Endothelial cell of umbilical vein (primary cell): ENCODE measurements at regions not wholly inside any gene's neighbourhood (a gene's known extent, or its start where the extent isn't known, plus 50 kb on each side); places are given as distances from the start of the nearest gene placed in this dataset.

Experiments
- BruUV-seq: library from RNA; stranded (reverse); fragments of 400-500 nt; replicated peaks from 2 replicates; lab custom pipeline; 2021; lab: Mats Ljungman, UMichigan
- CTCF ChIA-PET: fragments of 300-600, 350-600 bp; sonication (Branson Sonifier 250); formaldehyde crosslinking; loops from one replicate; lab custom pipeline; 2021; ENCODE audit warnings: antibody characterized with exemption, inconsistent platforms; lab: Charles Lee
- POLR2A ChIA-PET: fragments of 300-600, 350-600 bp; sonication (Branson Sonifier 250); formaldehyde crosslinking; loops from one replicate; lab custom pipeline; 2021; ENCODE audit warnings: antibody characterized with exemption, inconsistent platforms; lab: Charles Lee
- DNase-seq: peaks from one replicate; pipeline ENCODE4 v3.0.0-alpha.2; 2011; ENCODE audit warnings: low read depth, low spot score
- FAIRE-seq: peaks from 2 replicates; lab custom pipeline; 2011; peaks lifted over from hg19 to GRCh38; lab: Jason Lieb, UNC
- H2AFZ ChIP-seq: 2 replicates; pipeline ENCODE4 v1.6.0; 2012; ENCODE audit warnings: low read depth, low read length, control low read depth, inconsistent platforms
- H3K27ac ChIP-seq: 2 replicates; pipeline ENCODE4 v1.5.1; 2011; ENCODE audit warnings: low read depth, mild to moderate bottlenecking, control low read depth, low read length, moderate library complexity; ENCODE audit not compliant: insufficient read depth
- H3K27me3 ChIP-seq, 2 experiments: 2 replicates each; pipeline versions ENCODE4 v1.6.0 to v1.6.1; 2011; ENCODE audit warnings: low read length in 2 of 2, mixed read lengths in 1 of 2; ENCODE audit not compliant: control insufficient read depth in 2 of 2, insufficient read depth in 2 of 2
- H3K36me3 ChIP-seq, 2 experiments: 2 replicates in 1 of 2; 3 replicates in 1 of 2; pipeline ENCODE4 v1.5.1; 2011; ENCODE audit warnings: low read length in 2 of 2, mild to moderate bottlenecking in 1 of 2, moderate library complexity in 1 of 2; ENCODE audit not compliant: control insufficient read depth in 2 of 2, insufficient read depth in 2 of 2; ENCODE audit errors: extremely low read depth in 1 of 2
- H3K4me1 ChIP-seq: 3 replicates; pipeline ENCODE4 v1.5.1; 2011; ENCODE audit warnings: mild to moderate bottlenecking, low read length; ENCODE audit not compliant: control insufficient read depth, insufficient read depth; ENCODE audit errors: extremely low read depth
- H3K4me2 ChIP-seq: 2 replicates; pipeline ENCODE4 v1.6.1; 2011; ENCODE audit warnings: low read length, control low read depth, mixed read lengths; ENCODE audit not compliant: insufficient read depth
- H3K4me3 ChIP-seq, 3 experiments: fragments of 200-600 bp in 1 of 3; sonication (generic), shearing (Covaris generic) in 1 of 3; replicated peaks in 1 of 3; 2 replicates each; pipeline ENCODE4 v1.5.1; 2011 to 2016; ENCODE audit warnings: control low read depth in 3 of 3, low read length in 3 of 3, mild to moderate bottlenecking in 2 of 3, inconsistent platforms in 1 of 3, low read depth in 1 of 3, moderate library complexity in 1 of 3; ENCODE audit not compliant: insufficient read depth in 1 of 3
- H3K79me2 ChIP-seq: 2 replicates; pipeline ENCODE4 v1.6.0; 2012; ENCODE audit warnings: low read length, inconsistent platforms; ENCODE audit not compliant: control insufficient read depth, insufficient read depth
- H3K9ac ChIP-seq: replicated peaks from 2 replicates; pipeline ENCODE3; 2011; ENCODE audit warnings: low read length, control low read depth; ENCODE audit not compliant: insufficient read depth; ENCODE audit errors: extremely low read depth
- H3K9me1 ChIP-seq: replicated peaks from 3 replicates; pipeline ENCODE4 v1.6.0; 2011; ENCODE audit warnings: mild to moderate bottlenecking, low read length; ENCODE audit not compliant: control insufficient read depth, insufficient read depth; ENCODE audit errors: extremely low read depth
- H3K9me3 ChIP-seq: replicated peaks from 2 replicates; pipeline ENCODE4 v1.5.1; 2012; ENCODE audit warnings: low read length, inconsistent platforms; ENCODE audit not compliant: control insufficient read depth, insufficient read depth
- H4K20me1 ChIP-seq: replicated peaks from 2 replicates; pipeline ENCODE3; 2011; ENCODE audit warnings: mild to moderate bottlenecking, low read length; ENCODE audit not compliant: control insufficient read depth, insufficient read depth; ENCODE audit errors: extremely low read depth
- CTCF ChIP-seq, 2 donors: IDR thresholded peaks; 1 replicate in 1 of 2; 2 replicates in 1 of 2; pipeline ENCODE4 v1.5.1; 2011; ENCODE audit warnings: low read length in 2 of 2, mild to moderate bottlenecking in 2 of 2, moderate library complexity in 2 of 2, control low read depth in 1 of 2, inconsistent platforms in 1 of 2, low read depth in 1 of 2; ENCODE audit not compliant: insufficient read depth in 1 of 2; ENCODE audit errors: extremely low read depth in 1 of 2
- EZH2 ChIP-seq: IDR thresholded peaks from 2 replicates; pipeline ENCODE4 v1.6.1; 2012; ENCODE audit warnings: borderline replicate concordance, low read depth, mild to moderate bottlenecking, moderate library complexity, low read length, inconsistent platforms; ENCODE audit not compliant: severe bottlenecking
- FOS ChIP-seq: IDR thresholded peaks from 2 replicates; pipeline ENCODE4 v1.6.1; 2011; ENCODE audit warnings: mild to moderate bottlenecking, low read length, moderate library complexity, borderline replicate concordance; ENCODE audit not compliant: insufficient read depth
- GATA2 ChIP-seq: IDR thresholded peaks from 2 replicates; pipeline ENCODE4 v1.7.0; 2011; ENCODE audit warnings: low read depth, mild to moderate bottlenecking, moderate library complexity, mixed read lengths, low read length; ENCODE audit not compliant: insufficient read length, insufficient read depth
- JUN ChIP-seq: IDR thresholded peaks from 2 replicates; pipeline ENCODE4 v1.6.1; 2011; ENCODE audit warnings: borderline replicate concordance, low read depth; ENCODE audit not compliant: insufficient read length, insufficient read depth
- MAX ChIP-seq: IDR thresholded peaks from 2 replicates; pipeline ENCODE4 v1.6.1; 2011; ENCODE audit not compliant: insufficient read depth, insufficient read length
- MYC ChIP-seq: IDR thresholded peaks from one replicate; pipeline ENCODE4 v1.6.1; 2011; ENCODE audit warnings: mild to moderate bottlenecking, low read depth, low read length
- POLR2A ChIP-seq: IDR thresholded peaks from 2 replicates; pipeline ENCODE4 v1.6.1; 2012; ENCODE audit warnings: low read depth, mild to moderate bottlenecking, control low read depth, low read length
- POLR2AphosphoS5 ChIP-seq: IDR thresholded peaks from 2 replicates; pipeline ENCODE4 v1.6.1; 2012; ENCODE audit warnings: low read depth, mild to moderate bottlenecking, control low read depth, low read length, moderate library complexity; ENCODE audit not compliant: insufficient read depth
- dilution Hi-C: fragments of 300-500 bp; cut with MboI; formaldehyde crosslinking; loops from one replicate; pipeline ENCODE4 v1.15.0; 2019; ENCODE audit warnings: low sequenced_read_pairs; ENCODE audit not compliant: extremely low pct_ligation_motif_present
- intact Hi-C: fragments of 100-400 bp; cut with micrococcal nuclease; formaldehyde crosslinking; loops from one replicate; pipeline ENCODE4 v1.10.0; 2022

- no TSS peak for BruUV-seq
- Histone ChIP-seq H3K36me3 (no peaks in the 10 kb centered on the region), H3K4me3 (no peak overlapping the region), H3K79me2 (no peaks in the 10 kb centered on the region), H3K27ac (no peak overlapping the region), H3K9me1 (no peaks in the 10 kb centered on the region), H3K27me3 (no peaks in the 10 kb centered on the region), H4K20me1 (no peaks in the 10 kb centered on the region), H3K9me3 (peaks cover 6% of the 10 kb centered on the region), H2AFZ (no peak overlapping the region), H3K9ac (no peak overlapping the region), H3K4me1 (no peaks in the 10 kb centered on the region), H3K4me2 (no peak overlapping the region)
- DNase-seq (no peak), FAIRE-seq (no peak)
- no peak for TF ChIP-seq CTCF (IDR thresholded peaks at IDR 0.05; ENCODE audit: extremely low read depth in 1 of 2, insufficient read depth in 1 of 2, low read depth in 1 of 2, low read length in 2 of 2)
- no peak for TF ChIP-seq JUN
- TF ChIP-seq FOS: no peak
- TF ChIP-seq MAX: no peak
- TF ChIP-seq MYC: no peak
- no peak for TF ChIP-seq GATA2
- no peak for TF ChIP-seq POLR2AphosphoS5
- TF ChIP-seq POLR2A: no peak
- no peak for TF ChIP-seq EZH2
- intact Hi-C loops (no loop called here), dilution Hi-C loops (no loop called here)
- CTCF ChIA-PET: no interaction called here
- POLR2A ChIA-PET: no interaction called here
Measured at GRCh38 chr10:108005627-108006026, 841.1 kb upstream of the SORCS1 start.
